ENCODE measurements at regions not wholly inside any gene's neighbourhood (a gene's known extent, or its start where the extent isn't known, plus 50 kb on each side); places are given as distances from the start of the nearest gene placed in this dataset.

- no peak for DNase-seq (ENCODE audit: low spot score)
Measured at GRCh38 chr9:95822583-95823431, 52.7 kb upstream of the ERCC6L2 start.

- DNase-seq (ENCODE audit: low spot score) = no peak
Measured at GRCh38 chr9:95822015-95822414, 53.5 kb upstream of the ERCC6L2 start.

- no peak for DNase-seq (ENCODE audit: low spot score)
Measured at GRCh38 chr9:95820074-95820473, 55.4 kb upstream of the ERCC6L2 start.

- no peak for DNase-seq (ENCODE audit: low spot score)
Measured at GRCh38 chr9:95819636-95820035, 55.9 kb upstream of the ERCC6L2 start.

- no peak for DNase-seq (ENCODE audit: low spot score)
Measured at GRCh38 chr9:95817205-95817604, 58.3 kb upstream of the ERCC6L2 start.

GRCh38 chr9:95816716-95817115 lies 58.8 kb upstream of the ERCC6L2 start:
- no peak for DNase-seq (ENCODE audit: low spot score)

- no peak for DNase-seq (ENCODE audit: low spot score)
Measured at GRCh38 chr9:95815961-95816360, 59.5 kb upstream of the ERCC6L2 start.

GRCh38 chr9:95815133-95815532 lies 60.4 kb upstream of the ERCC6L2 start:
- DNase-seq (ENCODE audit: low spot score) = no peak

GRCh38 chr9:95813923-95814322 lies 61.6 kb upstream of the ERCC6L2 start:
- DNase-seq (ENCODE audit: low spot score) = no peak

GRCh38 chr9:95810814-95811213 lies 64.7 kb upstream of the ERCC6L2 start:
- DNase-seq (ENCODE audit: low spot score) = no peak

- no peak for DNase-seq (ENCODE audit: low spot score)
Measured at GRCh38 chr9:95810133-95810532, 65.4 kb upstream of the ERCC6L2 start.

GRCh38 chr9:95809686-95810085 lies 65.8 kb upstream of the ERCC6L2 start:
- no peak for DNase-seq (ENCODE audit: low spot score)

GRCh38 chr9:95808011-95808410 lies 67.5 kb upstream of the ERCC6L2 start:
- no peak for DNase-seq (ENCODE audit: low spot score)

GRCh38 chr9:95807326-95807947 lies 68.1 kb upstream of the ERCC6L2 start:
- DNase-seq (ENCODE audit: low spot score) = no peak

GRCh38 chr9:95803197-95803596 lies 72.3 kb upstream of the ERCC6L2 start:
- no peak for DNase-seq (ENCODE audit: low spot score)

GRCh38 chr9:95801797-95802196 lies 73.7 kb upstream of the ERCC6L2 start:
- DNase-seq (ENCODE audit: low spot score) = no peak

GRCh38 chr9:95796029-95796428 lies 79.5 kb upstream of the ERCC6L2 start:
- DNase-seq (ENCODE audit: low spot score) = no peak

GRCh38 chr9:95793924-95794828 lies 81.3 kb upstream of the ERCC6L2 start:
- DNase-seq (ENCODE audit: low spot score) = no peak

GRCh38 chr9:95791695-95792094 lies 83.8 kb upstream of the ERCC6L2 start:
- DNase-seq (ENCODE audit: low spot score) = no peak

- DNase-seq (ENCODE audit: low spot score) = no peak
Measured at GRCh38 chr9:95791286-95791685, 84.2 kb upstream of the ERCC6L2 start.

- no peak for DNase-seq (ENCODE audit: low spot score)
Measured at GRCh38 chr9:95788521-95788991, 86.9 kb upstream of the ERCC6L2 start.

GRCh38 chr9:95788021-95788420 lies 87.5 kb upstream of the ERCC6L2 start:
- no peak for DNase-seq (ENCODE audit: low spot score)
